HPDE6-E6E7 (cell line): ENCODE measurements at regions not wholly inside any gene's neighbourhood (a gene's known extent, or its start where the extent isn't known, plus 50 kb on each side); places are given as distances from the start of the nearest gene placed in this dataset.
"Not testable (repeated sequence)": the region's sequence is repeated elsewhere in the genome, so short reads cannot be mapped to it uniquely, and the experiment has no call there.

ENCODE experiments used
- DNase-seq: peaks from one replicate; pipeline ENCODE4 v3.0.0; 2011; ENCODE audit warnings: missing footprints; ENCODE audit errors: extremely low spot score

- DNase-seq = no peak
These were observed 219.0 kb upstream of the FGF13 start for GRCh38 chrX:138930583-138930945.

GRCh38 chrX:138929926-138930582 lies 218.5 kb upstream of the FGF13 start:
- DNase-seq = no peak

- DNase-seq = no peak
These were observed 217.4 kb upstream of the FGF13 start for GRCh38 chrX:138928737-138929459.

DNA sequence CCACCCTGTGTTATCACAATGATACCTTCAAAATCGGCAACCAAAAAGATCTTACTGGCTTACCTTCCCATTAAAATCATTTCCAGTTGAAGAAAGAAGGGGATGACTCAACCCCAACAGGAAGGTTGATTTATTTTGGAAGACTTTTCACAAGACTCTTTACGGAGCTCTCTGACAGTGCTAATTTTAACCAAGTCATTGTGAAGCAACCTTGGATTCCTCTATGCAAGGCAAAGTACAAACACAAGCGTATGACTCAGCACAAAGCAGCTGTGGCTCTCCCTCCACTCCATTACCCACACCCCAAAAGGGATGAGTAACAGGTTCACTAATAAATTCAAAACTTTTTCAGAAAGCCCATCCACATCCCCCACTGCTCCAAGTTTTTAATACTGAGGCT lies 213.8 kb upstream of the FGF13 start:
- DNase-seq = peak; percentile 26

GRCh38 chrX:138923805-138924204 lies 212.3 kb upstream of the FGF13 start:
- no peak for DNase-seq

DNA sequence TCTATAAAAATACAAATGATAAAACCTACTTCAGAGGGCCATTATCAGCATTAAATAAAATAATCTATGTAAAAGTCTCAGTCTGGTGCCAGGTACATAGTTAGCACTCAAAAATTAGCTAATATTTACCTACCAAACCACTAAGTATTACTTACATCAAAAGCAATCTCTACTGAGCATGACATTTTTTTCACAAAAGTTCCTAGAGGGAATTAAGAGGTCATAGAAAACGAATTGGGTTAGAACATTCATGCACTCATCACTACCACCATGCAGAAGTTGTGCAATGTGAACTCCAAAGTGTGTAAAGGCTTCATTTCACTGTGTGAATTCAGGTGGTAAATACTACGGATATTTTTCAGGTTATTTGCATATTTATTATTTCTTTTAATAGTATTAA lies 209.5 kb upstream of the FGF13 start:
- DNase-seq = no peak

DNA sequence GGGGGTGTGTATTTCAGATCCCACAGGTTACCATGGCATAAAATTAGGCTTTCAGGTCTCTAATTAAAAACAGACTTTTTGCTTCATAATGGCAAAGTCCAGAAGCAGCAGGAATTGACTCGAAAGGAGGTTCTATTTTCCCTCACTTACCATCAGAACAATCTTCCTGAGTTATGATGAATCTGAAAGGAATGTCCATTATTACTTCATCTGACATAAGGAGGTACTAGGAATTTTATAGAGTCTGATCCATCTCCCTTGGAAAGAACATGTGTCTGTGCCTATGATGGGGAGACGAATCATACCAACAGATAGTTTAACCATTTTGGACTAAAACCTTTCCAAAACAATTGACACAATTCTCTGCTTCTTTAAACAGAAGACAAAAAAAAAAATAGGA lies 206.3 kb upstream of the FGF13 start:
- no peak for DNase-seq

DNA sequence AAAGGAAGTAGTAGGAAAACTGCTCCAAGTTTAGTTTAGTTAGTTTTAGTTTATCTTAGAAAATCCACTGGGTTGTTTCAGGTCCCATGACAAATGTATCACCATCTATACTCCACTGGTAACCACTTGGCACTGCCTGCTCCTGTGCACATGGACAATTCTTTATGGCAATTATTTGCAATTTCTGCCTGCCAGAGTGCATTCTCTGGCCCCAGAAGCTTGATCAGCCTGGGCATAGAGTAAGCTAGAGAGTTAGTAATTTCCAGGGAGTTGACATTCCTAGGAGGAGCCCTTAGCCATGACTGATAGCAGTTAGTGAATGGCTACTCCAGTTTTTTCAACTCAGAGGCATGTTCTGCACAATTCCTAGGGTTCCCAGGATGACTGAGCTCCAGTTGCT lies 203.2 kb upstream of the FGF13 start:
- DNase-seq = no peak

- no peak for DNase-seq
These were observed 197.1 kb upstream of the FGF13 start for GRCh38 chrX:138908577-138908976.

DNA sequence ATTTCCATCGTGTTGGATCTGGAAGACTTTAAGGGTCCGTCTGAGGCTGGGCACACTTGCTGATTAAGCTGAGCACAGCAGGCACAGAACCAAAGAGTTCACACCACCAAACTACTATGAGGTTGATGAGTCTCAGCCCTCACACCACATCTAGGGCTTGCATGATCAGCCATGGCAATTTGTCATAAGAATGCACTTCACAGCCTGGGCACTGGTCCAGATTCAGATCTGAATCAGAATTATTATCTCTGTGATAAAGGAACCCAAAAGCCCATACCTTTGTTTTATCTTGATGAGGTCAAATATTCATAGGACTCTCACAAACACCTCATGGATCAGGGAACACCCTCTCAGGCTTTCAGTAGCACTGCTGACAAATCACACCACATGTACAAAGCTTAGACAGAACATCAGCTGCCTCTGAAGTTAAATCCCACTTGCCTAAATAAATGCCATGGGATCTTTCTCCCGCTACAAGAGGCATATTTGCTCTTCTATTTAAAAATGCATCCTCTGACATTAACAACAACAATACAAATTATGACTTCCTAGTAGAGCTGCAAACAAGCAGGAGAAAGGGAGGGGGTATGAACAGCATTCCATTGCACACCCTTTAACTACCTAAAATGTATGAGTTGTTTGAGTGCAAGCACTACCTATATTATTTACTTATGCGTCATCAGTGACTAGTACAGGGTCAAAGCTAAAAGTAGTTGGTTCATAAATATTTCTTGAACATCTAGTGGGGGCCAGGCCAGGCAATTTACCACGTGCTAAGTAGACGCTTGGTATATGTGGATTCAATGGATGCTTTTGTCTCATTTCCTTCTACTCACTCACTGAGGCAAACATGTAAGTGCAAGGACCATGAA lies 186.3 kb upstream of the FGF13 start:
- peak; percentile 34 for DNase-seq

GRCh38 chrX:138890491-138890890 lies 179.0 kb upstream of the FGF13 start:
- DNase-seq = no peak

- DNase-seq = no peak
These were observed 177.6 kb upstream of the FGF13 start for GRCh38 chrX:138889149-138889548.

GRCh38 chrX:138886769-138887168 lies 175.3 kb upstream of the FGF13 start:
- peak; percentile 23 for DNase-seq

- DNase-seq = peak; percentile 32
These were observed 174.4 kb upstream of the FGF13 start for GRCh38 chrX:138885886-138886285.

- not testable (repeated sequence) for DNase-seq
These were observed 168.8 kb upstream of the FGF13 start for GRCh38 chrX:138880293-138880692.

- DNase-seq = peak; percentile 20
These were observed 166.2 kb upstream of the FGF13 start for GRCh38 chrX:138877746-138878145.

GRCh38 chrX:138875472-138875871 lies 164.0 kb upstream of the FGF13 start:
- no peak for DNase-seq

DNA sequence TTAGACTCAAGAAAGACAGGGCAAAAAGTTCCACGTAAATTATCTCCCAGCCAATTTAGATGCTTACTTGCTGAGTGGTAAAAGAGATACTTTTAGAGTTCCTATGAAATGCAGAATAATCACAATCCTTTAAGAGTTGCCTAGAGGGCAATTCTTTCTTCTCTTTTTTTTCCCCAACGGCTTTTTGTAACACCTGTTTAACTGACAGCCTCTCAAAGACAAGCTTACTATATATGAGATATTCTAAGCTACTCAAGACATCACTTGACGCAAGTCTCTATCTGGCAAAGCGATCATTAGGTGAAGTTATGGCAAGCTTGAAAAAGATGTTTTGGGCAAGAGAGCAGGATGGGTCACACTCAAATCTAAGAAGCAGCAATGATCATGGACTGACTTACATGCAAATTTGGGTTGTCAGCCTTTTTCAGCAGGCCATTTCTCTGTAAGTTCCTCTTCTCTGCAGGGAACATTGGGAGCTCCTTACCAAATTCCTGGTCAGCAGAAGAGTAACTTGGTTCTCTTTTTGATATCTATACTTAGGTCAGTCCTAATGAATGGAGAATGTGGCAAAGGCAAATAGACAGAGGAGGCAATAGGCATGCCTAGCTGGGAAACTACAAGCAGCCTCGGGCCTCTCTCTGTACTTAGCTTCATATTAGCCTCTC lies 162.9 kb upstream of the FGF13 start:
- no peak for DNase-seq

- DNase-seq = not testable (repeated sequence)
These were observed 162.1 kb upstream of the FGF13 start for GRCh38 chrX:138873640-138874039.

DNA sequence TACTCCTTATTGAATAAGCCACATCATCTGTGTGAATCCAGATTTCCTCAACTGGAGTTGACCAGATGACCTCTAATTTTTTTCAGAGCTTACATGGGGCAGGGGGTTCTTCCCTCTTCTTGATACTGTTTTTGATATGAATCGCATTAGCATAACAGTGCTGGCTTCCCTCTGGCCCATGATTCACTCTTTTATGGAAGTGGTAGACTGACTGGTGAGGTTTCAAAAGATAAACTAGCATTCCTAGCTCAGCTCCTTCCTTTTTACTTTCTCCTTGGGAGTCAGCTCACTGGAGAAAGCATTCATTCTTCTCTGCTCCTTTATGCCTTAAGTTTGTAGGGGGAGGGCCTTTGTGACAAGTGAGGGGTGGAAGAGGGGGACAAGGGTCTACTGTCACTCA lies 161.0 kb upstream of the FGF13 start:
- DNase-seq = no peak

DNA sequence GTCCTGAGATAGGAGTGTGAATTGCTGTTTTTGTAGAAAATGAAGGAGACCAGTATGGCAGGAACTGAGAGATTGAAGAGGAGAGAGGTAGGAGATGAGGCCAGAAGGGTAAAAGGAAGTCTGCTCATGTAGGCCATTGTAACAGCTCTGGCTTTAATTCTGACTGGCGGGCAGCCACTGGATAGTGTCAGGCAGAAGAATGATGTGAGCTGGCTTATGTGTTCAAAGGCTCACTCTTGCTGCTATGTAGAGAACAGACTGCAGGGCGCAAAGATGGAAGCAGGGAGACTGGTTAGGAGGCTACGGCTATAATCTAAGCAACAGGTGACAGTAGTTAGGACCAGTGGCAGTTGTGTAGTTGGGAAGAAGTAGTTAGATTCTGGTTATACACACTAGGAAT lies 160.2 kb upstream of the FGF13 start:
- DNase-seq = no peak

GRCh38 chrX:138866643-138867042 lies 155.1 kb upstream of the FGF13 start:
- no peak for DNase-seq
